HUES48 (cell line): ENCODE measurements at regions not wholly inside any gene's neighbourhood (a gene's known extent, or its start where the extent isn't known, plus 50 kb on each side); places are given as distances from the start of the nearest gene placed in this dataset.
"Not testable (repeated sequence)": the region's sequence is repeated elsewhere in the genome, so short reads cannot be mapped to it uniquely, and the experiment has no call there.

Experiments
- H3K27ac ChIP-seq: one replicate; pipeline ENCODE4 v1.7.0; 2013; ENCODE audit warnings: low read depth, low read length, inconsistent platforms
- H3K27me3 ChIP-seq: 2 replicates; pipeline ENCODE4 v1.6.1; 2013; ENCODE audit warnings: mild to moderate bottlenecking, low read length; ENCODE audit not compliant: control insufficient read depth, insufficient read depth
- H3K36me3 ChIP-seq: 2 replicates; pipeline ENCODE4 v1.6.1; 2013; ENCODE audit warnings: low read length; ENCODE audit not compliant: control insufficient read depth, insufficient read depth
- H3K4me1 ChIP-seq: 2 replicates; pipeline ENCODE4 v1.6.1; 2013; ENCODE audit warnings: mild to moderate bottlenecking, low read length; ENCODE audit not compliant: control insufficient read depth, insufficient read depth
- H3K4me3 ChIP-seq: 2 replicates; pipeline ENCODE4 v1.5.1; 2013; ENCODE audit warnings: mild to moderate bottlenecking, low read depth, low read length
- H3K9ac ChIP-seq: 2 replicates; pipeline ENCODE4 v1.6.1; 2013; ENCODE audit warnings: mild to moderate bottlenecking, low read depth, low read length, moderate library complexity
- H3K9me3 ChIP-seq: 2 replicates; pipeline ENCODE4 v1.6.1; 2013; ENCODE audit warnings: low read length; ENCODE audit not compliant: control insufficient read depth, insufficient read depth

GRCh38 chr5:25453500-25453899 is 808.7 kb upstream of the CDH10 start:
- Histone ChIP-seq H3K9me3 (no peaks in the 10 kb centered on the region), H3K9ac (no peak overlapping the region), H3K36me3 (no peaks in the 10 kb centered on the region), H3K27ac (no peak overlapping the region), H3K27me3 (no peaks in the 10 kb centered on the region), H3K4me1 (peaks cover 44% of the 10 kb centered on the region), H3K4me3 (no peak overlapping the region)

GRCh38 chr5:25451294-25451693 is 806.5 kb upstream of the CDH10 start:
- H3K9me3 ChIP-seq: no peaks in the 10 kb centered on the region
- peaks cover 58% of the 10 kb centered on the region for H3K4me1 ChIP-seq
- H3K36me3 ChIP-seq: no peaks in the 10 kb centered on the region
- no peak overlapping the region for H3K4me3 ChIP-seq
- H3K27ac ChIP-seq: no peak overlapping the region
- H3K27me3 ChIP-seq: no peaks in the 10 kb centered on the region
- H3K9ac ChIP-seq: no peak overlapping the region

- Histone ChIP-seq H3K27ac (peak overlapping the region; percentile 98), H3K4me1 (peaks cover 58% of the 10 kb centered on the region), H3K4me3 (peak overlapping the region; percentile 44), H3K27me3 (no peaks in the 10 kb centered on the region), H3K9me3 (no peaks in the 10 kb centered on the region), H3K9ac (peak overlapping the region; percentile 17), H3K36me3 (peaks cover 11% of the 10 kb centered on the region)
Observed at GRCh38 chr5:25448646-25449045, 803.9 kb upstream of the CDH10 start.

- Histone ChIP-seq H3K27ac (peak overlapping the region; percentile 98), H3K9ac (peak overlapping the region; percentile 17), H3K9me3 (no peaks in the 10 kb centered on the region), H3K4me1 (peaks cover 58% of the 10 kb centered on the region), H3K36me3 (peaks cover 15% of the 10 kb centered on the region), H3K27me3 (no peaks in the 10 kb centered on the region), H3K4me3 (peak overlapping the region; percentile 44)
Observed at GRCh38 chr5:25448190-25448621, 803.4 kb upstream of the CDH10 start.

- Histone ChIP-seq H3K4me1 (peaks cover 56% of the 10 kb centered on the region), H3K9ac (peak overlapping the region; percentile 49), H3K4me3 (peak overlapping the region; percentile 37), H3K27ac (peak overlapping the region; percentile 98), H3K36me3 (peaks cover 30% of the 10 kb centered on the region)
- H3K27me3 ChIP-seq, H3K9me3 ChIP-seq: not testable (repeated sequence)
Observed at GRCh38 chr5:25446061-25446420, 801.3 kb upstream of the CDH10 start.

GRCh38 chr5:25445381-25446060 is 800.7 kb upstream of the CDH10 start:
- not testable (repeated sequence) for H3K27me3 ChIP-seq, H3K9me3 ChIP-seq
- Histone ChIP-seq H3K4me1 (peaks cover 57% of the 10 kb centered on the region), H3K9ac (peak overlapping the region; percentile 98), H3K4me3 (peak overlapping the region; percentile 83), H3K36me3 (peaks cover 35% of the 10 kb centered on the region), H3K27ac (peak overlapping the region; percentile 91)

GRCh38 chr5:25444697-25445096 is 799.9 kb upstream of the CDH10 start:
- peak overlapping the region; percentile 98 for H3K9ac ChIP-seq
- peaks cover 52% of the 10 kb centered on the region for H3K4me1 ChIP-seq
- peak overlapping the region; percentile 83 for H3K4me3 ChIP-seq
- no peaks in the 10 kb centered on the region for H3K9me3 ChIP-seq
- H3K27me3 ChIP-seq: no peaks in the 10 kb centered on the region
- H3K36me3 ChIP-seq: peaks cover 43% of the 10 kb centered on the region
- H3K27ac ChIP-seq: peak overlapping the region; percentile 91

GRCh38 chr5:25441810-25442209 is 797.0 kb upstream of the CDH10 start:
- Histone ChIP-seq H3K4me1 (peaks cover 33% of the 10 kb centered on the region), H3K36me3 (peaks cover 72% of the 10 kb centered on the region), H3K27me3 (no peaks in the 10 kb centered on the region), H3K27ac (peak overlapping the region; percentile 80), H3K4me3 (peak overlapping the region; percentile 83), H3K9me3 (no peaks in the 10 kb centered on the region), H3K9ac (peak overlapping the region; percentile 98; the same call in 1 of the 2 replicates)

- no peak overlapping the region; the same call in 1 of the 2 replicates for H3K9ac ChIP-seq
- H3K4me3 ChIP-seq: peak overlapping the region; percentile 83
Observed at GRCh38 chr5:25439025-25439424, 794.2 kb upstream of the CDH10 start.

GRCh38 chr5:25438375-25438774 is 793.6 kb upstream of the CDH10 start:
- peaks cover 35% of the 10 kb centered on the region for H3K4me1 ChIP-seq
- not testable (repeated sequence) for H3K27ac ChIP-seq, H3K27me3 ChIP-seq, H3K9ac ChIP-seq, H3K9me3 ChIP-seq
- H3K36me3 ChIP-seq: peaks cover 93% of the 10 kb centered on the region
- peak overlapping the region; percentile 83 for H3K4me3 ChIP-seq

More at GRCh38 chr5:25439025-25439424, 794.2 kb upstream of the CDH10 start:
- Histone ChIP-seq H3K9me3 (no peaks in the 10 kb centered on the region), H3K27ac (no peak overlapping the region), H3K4me1 (peaks cover 35% of the 10 kb centered on the region), H3K27me3 (no peaks in the 10 kb centered on the region), H3K36me3 (peaks cover 93% of the 10 kb centered on the region)

GRCh38 chr5:25436452-25436851 is 791.7 kb upstream of the CDH10 start:
- H3K27ac ChIP-seq: no peak overlapping the region
- peak overlapping the region; percentile 24; the same call in 1 of the 2 replicates for H3K4me3 ChIP-seq
- peaks cover 98% of the 10 kb centered on the region for H3K36me3 ChIP-seq
- no peaks in the 10 kb centered on the region for H3K9me3 ChIP-seq
- no peaks in the 10 kb centered on the region for H3K27me3 ChIP-seq
- H3K4me1 ChIP-seq: peaks cover 32% of the 10 kb centered on the region
- H3K9ac ChIP-seq: no peak overlapping the region
